ENCODE measurements at regions not wholly inside any gene's neighbourhood (a gene's known extent, or its start where the extent isn't known, plus 50 kb on each side); places are given as distances from the start of the nearest gene placed in this dataset.
"Not testable (repeated sequence)": the region's sequence is repeated elsewhere in the genome, so short reads cannot be mapped to it uniquely, and the experiment has no call there.

GRCh38 chr15:54789376-54789775 lies 407.4 kb downstream of the RSL24D1 start:
- peaks cover 0 to 19% of the 10 kb centered on the region in 2 experiments; a peak in 3 of 4 replicates for H3K9me3 ChIP-seq (ENCODE audit: control insufficient read depth in 1 of 2, insufficient read depth in 1 of 2, low read depth in 1 of 2, low read length in 2 of 2)
- no peaks in the 10 kb centered on the region for H3K27me3 ChIP-seq (ENCODE audit: insufficient read depth, low read length)
- no peaks in the 10 kb centered on the region for H3K9me2 ChIP-seq (ENCODE audit: insufficient read depth)
- no peaks in the 10 kb centered on the region for H3K36me3 ChIP-seq (ENCODE audit: control insufficient read depth in 1 of 2, insufficient read depth in 2 of 2, low read length in 2 of 2)
- POLR2A ChIA-PET = no interaction called here
- RAD21 ChIA-PET (ENCODE audit: low non-redundant PET in 1 of 2, low total read pairs in 2 of 2, uncharacterized antibody in 2 of 2, unreplicated experiment in 2 of 2) = no interaction called here
- ATAC-seq (no peak), DNase-seq (ENCODE audit: low read depth, low spot score) (no peak)
- H4K20me1 ChIP-seq (ENCODE audit: insufficient read depth) = no peaks in the 10 kb centered on the region
- no TSS peak for BruUV-seq (replicated peaks)
- H2AFZ ChIP-seq (ENCODE audit: low read depth, low read length, poor library complexity, severe bottlenecking) = no peak overlapping the region
- no peak overlapping the region for H3K4me2 ChIP-seq (ENCODE audit: low read length)
- TF ChIP-seq EZH2phosphoT487 (IDR thresholded peaks at IDR 0.05; ENCODE audit: borderline replicate concordance) (no peak), ELF1 (IDR thresholded peaks at IDR 0.05; ENCODE audit: borderline replicate concordance, low read depth) (no peak), RAD21 (IDR thresholded peaks at IDR 0.05; ENCODE audit: low read depth) (no peak), CEBPB (IDR thresholded peaks at IDR 0.05; ENCODE audit: low read depth) (no peak), EZH2 (IDR thresholded peaks at IDR 0.05) (no peak), SIN3A (IDR thresholded peaks at IDR 0.05; ENCODE audit: low read depth) (no peak), POLR2AphosphoS5 (IDR thresholded peaks at IDR 0.05; ENCODE audit: low read depth, low read length) (no peak), SP1 (IDR thresholded peaks at IDR 0.05; ENCODE audit: low read depth) (no peak), FOSL1 (IDR thresholded peaks at IDR 0.05; ENCODE audit: low read depth) (no peak), ZNF274 (IDR thresholded peaks at IDR 0.05; ENCODE audit: low read depth, low read length) (no peak), REST (IDR thresholded peaks at IDR 0.05; ENCODE audit: low read depth) (no peak), YY1 (IDR thresholded peaks at IDR 0.05; ENCODE audit: extremely low read depth, insufficient replicate concordance, low read depth, low read length) (no peak)
- TF ChIP-seq, protein P1, sequence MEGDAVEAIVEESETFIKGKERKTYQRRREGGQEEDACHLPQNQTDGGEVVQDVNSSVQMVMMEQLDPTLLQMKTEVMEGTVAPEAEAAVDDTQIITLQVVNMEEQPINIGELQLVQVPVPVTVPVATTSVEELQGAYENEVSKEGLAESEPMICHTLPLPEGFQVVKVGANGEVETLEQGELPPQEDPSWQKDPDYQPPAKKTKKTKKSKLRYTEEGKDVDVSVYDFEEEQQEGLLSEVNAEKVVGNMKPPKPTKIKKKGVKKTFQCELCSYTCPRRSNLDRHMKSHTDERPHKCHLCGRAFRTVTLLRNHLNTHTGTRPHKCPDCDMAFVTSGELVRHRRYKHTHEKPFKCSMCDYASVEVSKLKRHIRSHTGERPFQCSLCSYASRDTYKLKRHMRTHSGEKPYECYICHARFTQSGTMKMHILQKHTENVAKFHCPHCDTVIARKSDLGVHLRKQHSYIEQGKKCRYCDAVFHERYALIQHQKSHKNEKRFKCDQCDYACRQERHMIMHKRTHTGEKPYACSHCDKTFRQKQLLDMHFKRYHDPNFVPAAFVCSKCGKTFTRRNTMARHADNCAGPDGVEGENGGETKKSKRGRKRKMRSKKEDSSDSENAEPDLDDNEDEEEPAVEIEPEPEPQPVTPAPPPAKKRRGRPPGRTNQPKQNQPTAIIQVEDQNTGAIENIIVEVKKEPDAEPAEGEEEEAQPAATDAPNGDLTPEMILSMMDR (IDR thresholded peaks at IDR 0.05 in 2 of 3, conservative IDR thresholded peaks at IDR 0.05 in 1 of 3; ENCODE audit: borderline replicate concordance in 1 of 3, insufficient read depth in 1 of 3, low read depth in 2 of 3, low read length in 2 of 3) = no peak
- no peaks in the 10 kb centered on the region for H3K79me2 ChIP-seq (ENCODE audit: insufficient read depth, low read length)
- no peaks in the 10 kb centered on the region for H3K4me1 ChIP-seq (ENCODE audit: control insufficient read depth in 1 of 2, insufficient read depth in 2 of 2, low read length in 2 of 2)
- H3K27ac ChIP-seq (ENCODE audit: low read depth, low read length) = no peak overlapping the region
- intact Hi-C loops (cut with micrococcal nuclease) = no loop called here
- CTCF ChIA-PET = no interaction called here
- H3K4me3 ChIP-seq (replicated peaks in 1 of 2; ENCODE audit: low read depth in 1 of 2, low read length in 2 of 2) = no peak overlapping the region
- H3K9ac ChIP-seq (ENCODE audit: low read length) = no peak overlapping the region

DNA sequence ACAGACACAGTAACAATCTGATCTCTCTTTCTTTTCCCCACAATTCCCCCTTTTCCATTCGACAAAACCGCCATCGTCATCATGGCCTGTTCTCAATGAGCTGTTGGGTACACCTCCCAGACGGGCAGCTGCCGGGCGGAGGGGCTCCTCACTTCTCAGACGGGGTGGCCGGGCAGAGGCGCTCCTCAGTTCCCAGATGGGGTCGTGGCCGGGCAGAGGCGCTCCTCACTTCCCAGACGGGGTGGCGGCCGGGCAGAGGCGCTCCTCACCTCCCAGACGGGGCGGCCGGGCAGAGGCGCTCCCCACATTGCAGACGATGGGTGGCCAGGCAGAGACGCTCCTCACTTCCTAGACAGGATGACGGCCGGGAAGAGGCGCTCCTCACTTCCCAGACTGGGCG lies 415.5 kb downstream of the RSL24D1 start:
- ATAC-seq; H3K36me3 ChIP-seq (ENCODE audit: control insufficient read depth in 1 of 2, insufficient read depth in 2 of 2, low read length in 2 of 2); H3K27me3 ChIP-seq (ENCODE audit: insufficient read depth, low read length); H3K4me2 ChIP-seq (ENCODE audit: low read length); RAD21 ChIA-PET (ENCODE audit: low non-redundant PET in 1 of 2, low total read pairs in 2 of 2, uncharacterized antibody in 2 of 2, unreplicated experiment in 2 of 2); H3K4me1 ChIP-seq (ENCODE audit: control insufficient read depth in 1 of 2, insufficient read depth in 2 of 2, low read length in 2 of 2); intact Hi-C loops (cut with micrococcal nuclease); H4K20me1 ChIP-seq (ENCODE audit: insufficient read depth); H3K9me2 ChIP-seq (ENCODE audit: insufficient read depth); H3K27ac ChIP-seq (ENCODE audit: low read depth, low read length); H3K79me2 ChIP-seq (ENCODE audit: insufficient read depth, low read length); H3K9ac ChIP-seq (ENCODE audit: low read length); H3K4me3 ChIP-seq (replicated peaks in 1 of 2; ENCODE audit: low read depth in 1 of 2, low read length in 2 of 2); POLR2A ChIA-PET; BruUV-seq (replicated peaks); H3K9me3 ChIP-seq (ENCODE audit: control insufficient read depth in 1 of 2, insufficient read depth in 1 of 2, low read depth in 1 of 2, low read length in 2 of 2); CTCF ChIA-PET; DNase-seq (ENCODE audit: low read depth, low spot score); H2AFZ ChIP-seq (ENCODE audit: low read depth, low read length, poor library complexity, severe bottlenecking): not testable (repeated sequence)

All from HCT116 (cell line).